HG02588 (cell line): ENCODE measurements at regions not wholly inside any gene's neighbourhood (a gene's known extent, or its start where the extent isn't known, plus 50 kb on each side); places are given as distances from the start of the nearest gene placed in this dataset.

Experiments
- ATAC-seq: cut with Tn5 transposase; IDR thresholded peaks from one replicate; pipeline ENCODE4 v1.9.1; 2021; ENCODE audit warnings: mild to moderate bottlenecking, moderate library complexity; ENCODE audit not compliant: unreplicated experiment

DNA sequence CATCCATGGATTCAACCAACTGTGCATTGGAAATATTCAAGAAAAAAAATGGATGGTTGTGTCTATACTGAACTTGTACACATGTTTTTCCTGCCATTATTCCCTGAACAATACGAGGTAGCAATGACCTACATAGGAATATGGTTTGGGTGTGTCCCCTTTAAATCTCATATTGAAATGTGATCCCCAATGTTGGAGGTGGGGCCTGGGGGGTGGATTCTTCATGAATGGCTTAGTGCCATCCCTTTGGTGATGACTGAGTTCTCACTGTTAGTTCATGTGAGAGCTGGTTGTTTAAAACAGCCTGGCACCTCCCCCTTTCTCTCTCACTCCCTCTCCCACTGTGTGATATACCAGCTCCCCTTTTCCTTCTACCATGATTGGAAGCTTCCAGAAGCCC is 139.8 kb upstream of the BACH2 start:
- ATAC-seq: no peak

DNA sequence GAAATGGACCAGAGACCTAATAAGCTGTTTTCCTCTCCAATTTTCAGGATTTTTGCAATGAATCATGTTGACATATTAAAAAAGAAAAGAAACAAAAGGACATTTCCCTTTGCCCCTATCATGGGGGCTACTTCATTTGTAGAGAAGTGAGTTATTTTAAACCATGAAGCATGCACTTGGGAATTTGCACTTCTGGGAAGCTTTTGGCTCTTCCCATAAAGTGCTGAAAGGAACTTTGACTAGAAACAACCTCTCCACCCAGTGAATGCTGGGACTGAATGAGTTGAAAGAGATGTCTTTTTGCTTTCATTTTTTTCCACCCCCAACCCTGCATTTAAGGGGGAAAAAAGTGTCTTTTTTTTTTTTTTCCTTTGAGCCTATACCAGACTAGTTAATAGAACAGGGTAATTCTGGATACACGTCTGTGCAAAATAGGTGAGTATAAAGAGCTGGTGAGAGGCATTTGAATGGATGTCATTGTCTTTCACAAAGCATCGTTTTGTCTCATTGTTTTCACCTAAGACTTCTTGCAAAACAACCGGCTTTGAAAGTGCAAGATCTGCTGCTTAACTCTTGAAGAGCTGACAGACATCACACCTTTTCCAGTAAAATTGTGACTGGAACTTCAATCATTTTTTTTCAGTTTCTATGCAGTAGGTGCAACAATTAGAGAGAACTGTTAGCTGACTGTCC is 138.7 kb upstream of the BACH2 start:
- ATAC-seq: no peak

DNA sequence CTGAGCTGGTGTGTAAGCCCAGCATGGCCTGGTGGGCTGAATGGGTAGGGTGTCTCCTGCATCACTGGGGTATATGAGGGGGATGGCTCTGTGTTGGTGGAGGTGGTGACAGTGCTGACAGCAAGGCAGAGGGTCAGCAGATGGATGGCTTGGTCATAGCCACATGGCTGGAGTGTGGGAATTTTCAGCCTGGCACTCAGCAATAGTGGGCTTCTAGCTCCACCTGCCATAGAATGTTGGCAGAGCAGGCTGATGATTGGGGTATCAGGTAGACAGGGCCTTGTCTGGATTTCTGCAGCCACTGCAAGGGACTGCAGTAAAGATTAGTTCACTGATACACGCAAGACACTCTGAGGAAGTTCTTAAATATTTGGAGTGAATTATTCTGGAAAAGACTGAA is 137.5 kb upstream of the BACH2 start:
- no peak for ATAC-seq

DNA sequence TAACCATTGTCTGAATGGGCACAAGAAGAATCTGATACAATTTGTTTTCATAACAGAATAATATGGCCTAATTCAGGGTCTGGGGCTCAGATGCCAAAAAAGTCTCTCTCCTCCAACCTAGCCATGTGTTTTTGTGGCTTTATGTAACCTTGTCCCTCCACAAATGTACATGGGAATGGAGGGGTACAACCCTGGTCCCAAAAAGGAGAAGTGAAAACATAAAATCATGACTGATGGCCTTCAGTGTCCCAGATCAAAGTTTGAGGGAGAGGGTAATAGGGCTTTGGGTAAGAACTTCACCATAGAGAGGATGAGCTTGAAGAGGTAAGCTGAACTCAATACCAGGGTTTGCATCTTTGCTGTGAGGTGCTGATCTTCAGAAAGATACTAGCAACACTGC is 136.3 kb upstream of the BACH2 start:
- ATAC-seq: no peak

DNA sequence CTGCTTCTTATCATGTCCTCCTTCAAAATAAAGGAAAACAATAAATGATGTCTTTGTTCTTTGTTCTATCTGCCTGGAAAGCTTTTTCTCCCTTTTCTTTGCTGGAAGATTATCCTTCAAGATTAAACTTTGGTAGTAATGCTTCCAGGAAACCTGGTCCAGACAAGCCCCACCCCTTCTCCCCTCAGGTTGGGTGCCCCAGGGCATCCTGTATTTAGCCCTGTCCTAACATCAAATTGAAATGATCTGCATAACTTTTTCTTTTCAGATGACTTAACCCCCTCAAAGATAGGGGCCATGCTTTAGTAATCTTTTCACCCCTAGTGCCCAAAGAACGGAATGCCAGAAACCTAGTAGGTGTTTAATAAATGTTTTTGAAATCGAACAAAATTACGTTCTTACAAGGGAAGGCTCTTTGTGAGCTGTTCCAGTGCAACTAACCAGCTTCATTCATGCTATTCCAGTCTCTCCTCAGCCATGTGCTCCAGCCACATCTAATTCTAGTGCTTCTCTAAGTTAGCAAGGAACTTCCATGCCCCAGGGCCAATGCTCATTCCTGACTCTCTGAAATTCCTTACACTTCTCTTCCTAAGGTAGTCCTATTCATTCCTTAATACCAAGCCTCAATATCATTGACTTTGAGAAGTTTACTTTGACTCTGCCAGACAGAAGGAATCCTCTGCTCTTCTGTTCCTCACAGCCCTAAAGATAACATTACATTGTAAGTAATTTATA is 135.6 kb upstream of the BACH2 start:
- ATAC-seq: no peak

DNA sequence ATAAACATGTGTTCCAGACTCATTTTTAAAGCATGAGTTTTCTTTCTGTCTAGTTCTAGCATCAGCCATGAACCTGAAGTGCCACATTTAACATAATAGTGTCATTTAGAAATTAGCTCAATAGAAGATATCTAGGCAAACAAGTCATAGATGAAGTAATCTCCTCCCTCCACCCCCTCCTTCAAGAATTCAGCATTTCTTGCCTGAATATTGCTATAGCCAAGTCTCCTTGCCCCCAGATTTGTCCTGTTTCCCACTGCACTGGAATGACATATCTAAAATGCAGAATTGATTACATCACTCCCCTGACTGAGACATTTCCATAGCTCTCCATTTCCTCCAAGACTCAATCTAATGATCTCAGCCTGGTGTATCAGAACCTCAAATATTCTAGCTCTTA is 134.9 kb upstream of the BACH2 start:
- no peak for ATAC-seq

DNA sequence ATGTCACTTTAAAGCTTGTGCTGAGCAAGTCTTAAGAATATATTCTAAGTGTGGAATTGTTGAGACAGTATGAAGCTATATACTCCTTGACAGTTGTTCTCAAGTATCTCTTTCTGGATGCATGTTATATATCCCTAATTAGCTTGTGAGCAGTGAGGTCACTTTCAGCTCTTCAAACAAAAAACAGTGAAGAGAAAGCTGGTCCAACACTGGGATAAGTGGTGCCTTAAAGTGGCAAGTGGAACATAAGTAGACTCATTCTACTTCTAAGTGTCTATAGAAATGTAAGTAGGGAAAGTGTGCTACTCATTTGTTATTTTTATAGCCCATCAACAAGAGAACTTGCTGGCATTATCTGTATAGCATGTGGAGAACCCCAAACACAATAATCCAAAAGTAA is 133.1 kb upstream of the BACH2 start:
- ATAC-seq: no peak

DNA sequence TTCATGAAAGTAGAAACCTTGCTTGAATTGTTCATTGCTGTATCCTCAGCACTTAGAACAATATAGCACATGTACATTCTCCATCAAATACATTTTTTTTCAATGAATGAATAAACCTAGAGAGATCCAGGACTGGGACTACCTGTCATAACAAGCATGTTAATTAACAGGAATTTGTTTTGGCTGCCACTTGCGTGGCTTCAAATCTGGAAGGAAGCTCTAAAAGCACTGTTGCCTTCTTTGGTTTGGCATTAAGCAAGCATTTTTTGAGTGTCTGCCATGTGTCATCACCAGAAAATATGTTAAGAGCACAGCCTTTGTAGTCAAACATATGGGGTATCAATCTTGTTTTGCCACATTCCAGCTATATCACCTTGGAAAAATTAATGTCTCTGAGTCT is 131.9 kb upstream of the BACH2 start:
- ATAC-seq: no peak

DNA sequence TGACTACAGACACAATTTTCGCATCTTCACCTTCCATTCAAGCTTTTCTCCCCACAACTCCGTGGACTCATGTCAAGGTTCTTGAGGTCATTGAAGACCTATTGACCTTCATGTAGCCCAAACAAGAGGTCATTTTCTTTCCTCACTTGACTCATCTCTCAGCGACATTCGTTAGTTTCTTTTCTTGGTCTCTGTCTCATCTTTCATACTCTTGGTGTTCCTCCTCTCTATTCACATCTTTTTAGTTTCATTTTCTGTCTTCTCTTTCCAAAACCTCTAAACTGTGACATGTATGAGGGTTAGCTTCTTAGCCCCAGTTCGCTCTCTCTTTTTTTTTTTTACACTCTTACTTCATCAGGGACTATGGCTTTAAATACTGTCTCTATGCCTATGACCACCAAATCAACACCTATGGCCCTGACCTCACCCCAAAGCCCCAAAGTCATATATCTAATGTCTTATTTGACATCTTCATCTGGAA is 128.6 kb upstream of the BACH2 start:
- ATAC-seq: peak; percentile 96

DNA sequence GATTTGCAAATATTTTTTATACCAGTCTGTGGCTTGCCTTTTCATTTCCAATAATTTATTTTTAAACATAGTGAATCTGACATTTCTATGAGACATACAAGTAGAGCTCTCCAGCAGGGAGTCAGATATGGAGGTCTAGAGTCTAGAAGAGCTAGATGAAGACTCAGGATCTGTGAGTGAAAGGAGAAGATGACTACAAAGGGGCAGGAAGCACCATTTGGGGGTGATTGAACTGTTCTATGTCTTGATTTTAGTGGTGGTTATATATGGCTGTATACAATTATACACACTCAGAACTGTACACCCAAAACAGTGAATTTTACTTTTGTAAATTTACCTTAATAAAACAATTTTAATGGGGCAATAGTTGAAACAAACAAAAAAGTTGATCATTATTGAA is 127.9 kb upstream of the BACH2 start:
- ATAC-seq: no peak

DNA sequence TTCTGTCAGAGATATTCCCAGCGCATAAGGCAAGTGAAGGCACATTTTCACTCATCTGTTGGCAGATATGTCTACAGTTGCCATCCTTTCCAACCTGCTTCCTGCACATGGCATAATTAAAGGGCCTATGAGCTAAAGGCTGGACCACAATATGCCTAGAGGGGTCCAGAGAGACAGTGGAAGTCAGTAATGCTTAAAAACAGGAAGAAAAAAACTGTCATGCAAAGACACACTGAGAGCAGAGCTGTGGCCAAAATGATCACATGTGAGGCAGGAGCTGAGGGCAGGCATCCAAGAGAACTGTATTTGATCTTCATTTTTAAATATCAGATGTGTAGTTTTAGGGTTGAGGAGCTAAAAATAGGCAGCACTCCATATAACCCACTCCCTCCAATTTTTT is 125.0 kb upstream of the BACH2 start:
- no peak for ATAC-seq

DNA sequence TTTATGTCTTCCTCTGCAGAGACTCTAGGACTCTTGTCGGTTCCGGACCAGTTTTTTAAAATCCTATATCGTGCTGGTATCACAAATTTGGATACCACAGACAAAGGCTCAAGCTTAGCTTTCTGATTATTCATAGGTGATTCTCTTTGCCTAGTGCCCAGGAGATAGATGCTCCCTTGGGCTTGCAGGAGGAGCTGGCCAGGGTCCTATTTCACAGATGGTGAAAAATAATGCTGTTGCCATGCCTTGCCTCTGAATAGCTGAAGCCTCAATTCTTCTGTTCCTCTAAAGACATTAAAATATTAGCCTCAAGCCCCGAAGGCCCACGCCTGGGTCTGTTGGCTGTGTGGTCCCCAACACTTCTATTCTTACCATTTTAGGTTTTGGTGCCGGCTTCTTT is 123.9 kb upstream of the BACH2 start:
- ATAC-seq: no peak

DNA sequence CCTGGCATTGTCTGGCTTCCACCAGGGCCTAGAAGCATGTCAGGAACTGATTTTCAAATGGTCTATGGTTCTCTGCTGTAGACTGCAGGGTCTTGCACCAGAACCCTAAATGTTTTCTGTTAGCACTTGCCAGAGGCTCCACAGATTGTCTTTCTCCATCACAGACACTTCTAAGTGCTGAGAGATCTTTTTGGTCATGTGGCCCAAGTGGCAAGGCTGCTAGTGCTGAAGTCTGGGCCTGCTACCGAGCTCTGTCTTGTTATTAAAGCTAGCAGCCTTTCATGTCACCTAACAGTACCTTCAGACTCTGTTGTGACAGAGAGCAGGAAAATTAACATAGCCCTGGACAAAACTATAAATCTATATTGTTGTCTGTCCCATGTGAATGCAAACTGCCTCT is 120.7 kb upstream of the BACH2 start:
- no peak for ATAC-seq

DNA sequence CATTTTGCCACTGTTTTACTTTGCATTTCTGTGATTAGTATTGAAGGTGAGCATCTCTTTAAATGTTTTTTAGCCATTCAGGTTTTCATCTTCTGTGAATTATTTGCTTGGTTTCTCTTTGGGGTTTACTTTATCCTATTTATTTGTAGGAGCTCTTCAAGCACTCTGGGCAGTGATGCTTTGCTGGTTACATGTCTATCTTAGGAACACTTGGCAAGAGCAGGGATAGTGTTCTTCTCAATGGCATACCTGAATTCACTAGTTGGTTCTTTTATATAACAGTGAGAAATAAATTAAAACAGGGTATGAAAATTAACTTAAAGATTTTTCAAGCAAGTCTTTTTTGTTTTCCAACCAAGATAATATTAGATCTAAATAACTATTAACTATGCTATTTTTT is 119.7 kb upstream of the BACH2 start:
- ATAC-seq: no peak

DNA sequence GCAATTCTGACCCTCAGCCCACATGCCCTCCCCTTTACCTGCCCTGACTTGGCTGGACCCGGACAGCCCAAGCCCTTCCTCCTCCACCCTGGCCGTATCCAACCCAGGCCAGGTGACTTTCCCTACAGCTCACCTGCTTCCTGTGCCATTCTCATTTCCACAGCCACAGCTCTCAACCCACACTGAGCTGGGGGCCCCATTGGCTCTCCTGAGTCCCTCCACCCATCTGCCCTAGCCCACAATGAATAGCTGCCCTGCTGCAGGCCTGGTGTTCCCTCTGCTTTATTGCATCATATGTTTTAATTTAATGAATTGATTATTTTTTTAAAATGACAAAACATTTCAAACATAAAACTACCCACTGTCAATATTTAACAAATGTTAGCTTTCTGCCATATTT is 118.5 kb upstream of the BACH2 start:
- ATAC-seq: no peak

DNA sequence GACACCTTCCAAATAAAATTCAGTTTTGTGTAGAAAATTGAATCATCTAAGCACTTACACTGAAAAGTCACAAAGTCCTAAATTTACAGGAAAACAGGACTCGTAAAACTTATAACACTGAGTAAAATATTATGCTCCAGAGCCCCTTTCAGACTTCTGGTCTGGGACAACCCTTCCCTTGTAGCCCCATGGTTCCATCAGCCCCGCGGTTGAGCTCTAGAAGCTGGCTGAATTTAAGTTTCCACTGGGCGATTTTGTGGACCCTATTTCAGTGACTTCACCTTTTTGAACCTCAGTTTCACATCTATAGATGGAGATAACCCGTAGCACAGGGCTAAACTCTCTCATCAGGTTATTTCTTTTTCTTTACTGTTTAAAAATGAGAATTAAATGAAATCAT is 117.7 kb upstream of the BACH2 start:
- no peak for ATAC-seq

DNA sequence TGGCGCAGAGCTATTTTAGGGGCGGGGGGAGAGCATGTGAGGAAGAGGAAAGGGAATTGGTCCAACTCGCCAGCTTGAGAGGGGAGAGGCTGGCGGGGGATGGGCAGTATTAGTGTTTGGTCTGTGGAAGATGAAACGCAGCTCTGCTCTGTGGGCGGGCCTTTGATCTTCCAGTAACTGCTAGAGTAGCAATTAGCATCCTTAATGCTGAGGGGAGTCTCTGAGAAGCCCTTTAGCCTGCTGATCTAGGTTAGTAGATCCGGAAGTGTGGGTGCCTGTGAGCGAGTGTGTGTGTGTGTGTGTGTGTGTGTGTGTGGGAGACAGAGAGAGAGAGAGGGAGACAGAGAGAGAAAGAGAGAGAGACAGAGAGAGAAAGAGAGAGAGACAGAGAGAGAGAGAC is 117.2 kb upstream of the BACH2 start:
- no peak for ATAC-seq

DNA sequence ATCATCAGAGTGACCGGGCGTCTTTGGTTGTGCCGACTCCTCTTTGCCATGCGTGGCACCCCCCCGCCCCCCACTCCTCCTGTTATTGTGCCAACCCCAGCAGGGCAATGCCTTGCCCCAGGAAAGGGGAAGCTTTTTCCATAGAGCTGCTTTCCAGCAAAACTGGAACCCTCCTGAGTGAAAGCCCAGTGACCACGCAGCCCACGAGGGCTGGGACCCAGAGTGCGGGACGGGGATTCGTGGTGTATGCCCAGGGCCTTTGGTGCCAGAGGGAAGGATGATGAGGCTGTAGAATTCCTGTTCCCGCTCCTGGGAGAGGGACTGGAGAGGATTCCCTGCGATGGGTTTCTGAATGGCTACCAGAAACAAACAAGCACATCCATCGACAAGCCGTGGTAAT is 116.8 kb upstream of the BACH2 start:
- no peak for ATAC-seq

DNA sequence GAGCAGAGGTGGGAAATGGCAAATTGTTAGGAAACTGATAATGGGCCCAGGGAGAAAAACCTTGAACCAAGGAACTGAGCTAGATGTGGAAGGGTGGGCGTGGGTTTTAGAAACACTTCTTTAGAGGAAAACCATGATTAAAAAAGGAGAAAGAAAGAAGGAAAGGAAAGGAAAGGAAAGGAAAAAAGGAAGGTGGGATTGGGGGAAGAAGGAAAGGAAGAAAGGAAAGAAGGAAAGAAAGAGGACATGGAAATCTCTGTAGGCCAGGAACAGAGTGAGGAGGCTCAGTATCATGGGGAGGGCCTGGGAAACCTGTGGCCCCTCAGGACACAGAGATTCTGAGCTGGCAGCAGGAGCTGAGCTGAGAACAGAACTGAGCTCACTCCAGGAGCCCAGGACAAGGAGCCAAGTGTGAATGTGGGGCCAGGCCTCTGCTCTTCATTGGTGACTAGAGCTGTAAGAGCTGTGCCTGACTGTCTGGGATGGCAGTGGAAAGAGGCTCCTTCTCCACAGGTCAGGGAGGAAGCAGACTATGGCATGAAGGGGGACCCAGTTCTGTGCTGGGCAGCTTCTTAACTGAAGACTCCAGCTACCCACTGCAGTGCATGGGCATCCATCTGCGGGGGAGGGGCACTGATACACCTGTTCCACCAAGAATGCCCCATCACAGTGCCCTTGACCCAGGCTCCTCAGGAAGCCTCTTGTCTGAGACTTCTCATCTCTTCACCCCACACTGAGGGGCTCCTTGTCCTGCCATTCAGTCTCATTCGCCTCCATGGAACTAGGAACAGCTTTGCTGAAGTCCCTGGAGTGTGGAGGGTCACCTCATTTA is 116.1 kb upstream of the BACH2 start:
- ATAC-seq: no peak

DNA sequence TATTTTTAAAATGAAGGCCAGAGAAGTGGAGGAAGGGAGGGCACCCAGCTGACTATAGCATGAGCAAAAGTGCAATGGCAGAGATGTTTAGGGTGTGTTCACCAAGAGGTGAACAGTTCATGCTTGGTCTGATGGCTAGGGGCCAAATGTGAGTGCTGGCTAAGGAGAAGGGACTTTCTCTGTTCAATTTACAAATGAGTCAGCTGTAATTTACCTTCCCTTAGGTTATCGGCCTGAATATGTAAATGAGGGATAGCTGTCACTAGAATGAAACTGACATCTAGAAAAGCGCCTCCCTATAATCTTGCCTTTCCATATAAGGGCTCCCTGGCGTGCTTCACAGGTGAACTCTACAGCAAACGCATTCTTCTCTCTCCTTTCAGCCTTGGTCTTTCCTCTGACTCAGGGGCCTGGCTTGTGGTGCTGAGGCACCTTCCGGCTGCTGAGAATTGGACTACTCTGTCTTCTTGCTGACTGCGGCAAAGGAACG is 114.7 kb upstream of the BACH2 start:
- ATAC-seq: peak; percentile 92

DNA sequence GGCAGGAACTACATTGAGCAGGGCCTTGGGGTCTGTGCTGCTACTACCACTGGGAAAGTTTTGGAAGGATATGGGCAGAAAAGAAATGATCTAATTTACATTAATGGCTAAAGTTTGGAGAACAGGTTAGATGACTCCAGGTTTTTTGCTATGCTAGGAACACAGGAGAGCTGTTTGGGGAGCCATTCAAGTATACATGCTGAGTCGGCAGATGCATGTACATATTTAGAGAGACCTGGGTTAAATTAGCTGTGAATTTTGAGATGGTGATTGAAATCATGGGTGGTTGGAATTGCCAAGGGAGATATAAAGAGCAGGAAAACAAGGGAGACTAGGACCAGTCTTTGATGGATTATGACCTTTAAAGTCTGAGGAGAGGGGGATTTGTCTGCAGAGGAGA is 113.1 kb upstream of the BACH2 start:
- no peak for ATAC-seq

DNA sequence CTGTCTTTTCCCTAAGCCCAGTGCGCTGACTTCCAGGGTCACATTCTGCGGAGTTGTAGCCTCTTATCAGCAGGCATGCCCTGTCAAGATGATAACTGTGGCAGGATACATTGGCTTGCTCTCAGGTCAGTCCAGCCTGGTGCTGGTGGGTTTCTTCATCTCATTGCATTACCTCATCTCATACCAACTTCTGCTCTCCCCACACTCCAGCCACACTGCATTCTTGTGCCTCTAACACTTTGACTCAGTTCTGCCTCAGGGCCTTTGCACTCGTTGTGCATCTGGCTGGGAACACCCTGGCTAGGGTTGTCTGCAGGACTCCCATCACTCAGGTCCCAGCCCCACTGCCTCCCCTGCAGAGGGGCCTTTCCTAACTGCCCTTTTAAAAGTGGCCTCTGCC is 110.3 kb upstream of the BACH2 start:
- ATAC-seq: no peak
